ENCODE measurements at regions not wholly inside any gene's neighbourhood (a gene's known extent, or its start where the extent isn't known, plus 50 kb on each side); places are given as distances from the start of the nearest gene placed in this dataset.

- H4K20me1 ChIP-seq (ENCODE audit: insufficient read depth, low read length): no peaks in the 10 kb centered on the region
- H2BK20ac ChIP-seq (ENCODE audit: low read depth, low read length): no peak overlapping the region
- no peak overlapping the region for H4K5ac ChIP-seq (ENCODE audit: low read depth, low read length)
- WGBS, 2 experiments (ENCODE audit: extremely low coverage in 2 of 2, insufficient read length in 1 of 2): no CpG with 5 or more reads among the region's 1 CpG
- CTCF ChIA-PET: no interaction called here
- H3K56ac ChIP-seq (ENCODE audit: extremely low read depth, insufficient read depth, low read length): no peak overlapping the region
- POLR2A ChIA-PET (ENCODE audit: unreplicated experiment): no interaction called here
- TF ChIP-seq NFE2L2 (IDR thresholded peaks at IDR 0.05; ENCODE audit: low read depth, low read length): no peak
- 0 out of 2 replicates have a peak, but pooled peaks have one; percentile 30 for TF ChIP-seq CEBPB (IDR thresholded peaks at IDR 0.05; ENCODE audit: low read depth, low read length)
- H3K4me2 ChIP-seq (ENCODE audit: low read depth, low read length): no peak overlapping the region
- in situ Hi-C loops (cut with MboI; ENCODE audit: low sequenced_read_pairs) (no loop called here), intact Hi-C loops (cut with micrococcal nuclease) (no loop called here), dilution Hi-C loops (cut with HindIII; ENCODE audit: low sequenced_read_pairs, unreplicated experiment) (no loop called here)
- no peak overlapping the region for H3K4me3 ChIP-seq (ENCODE audit: insufficient read depth, low read depth, low read length)
- H2BK5ac ChIP-seq (ENCODE audit: low read depth, low read length, poor library complexity, severe bottlenecking): no peak overlapping the region
- no peak overlapping the region for H3K27ac ChIP-seq (ENCODE audit: insufficient read depth, low read length)
- BruUV-seq (replicated peaks): no TSS peak
- no peak overlapping the region for H3K9ac ChIP-seq (ENCODE audit: low read depth, low read length)
- ATAC-seq (ENCODE audit: low read depth) (no peak), DNase-seq (no peak)
- H3K9me1 ChIP-seq (ENCODE audit: insufficient read depth, low read length): no peaks in the 10 kb centered on the region
- no peak overlapping the region for H3K23ac ChIP-seq (ENCODE audit: low read depth, low read length)
- H3K18ac ChIP-seq (ENCODE audit: low read depth, low read length): no peak overlapping the region
- no peak overlapping the region for H2AK9ac ChIP-seq (replicated peaks; ENCODE audit: low read depth, low read length, poor library complexity)
- H3K9me3 ChIP-seq (ENCODE audit: control insufficient read depth, insufficient read depth, low read length): no peaks in the 10 kb centered on the region
- no peak overlapping the region for H4K8ac ChIP-seq (ENCODE audit: low read depth in 2 of 2, low read length in 2 of 2)
- H3K36me3 ChIP-seq (ENCODE audit: control insufficient read depth, insufficient read depth, low read length): no peaks in the 10 kb centered on the region
- no peaks in the 10 kb centered on the region for H3K79me1 ChIP-seq (ENCODE audit: low read depth in 1 of 2, low read length in 2 of 2)
- no peak overlapping the region for H3K14ac ChIP-seq (replicated peaks; ENCODE audit: low read depth, low read length)
- H3K27me3 ChIP-seq (ENCODE audit: control insufficient read depth, insufficient read depth, low read length): peaks cover 27% of the 10 kb centered on the region
- no peak overlapping the region for H2AFZ ChIP-seq (replicated peaks; ENCODE audit: low read length, poor library complexity)
- H2BK120ac ChIP-seq (ENCODE audit: low read depth, low read length): no peak overlapping the region
- no peak overlapping the region for H2BK15ac ChIP-seq (ENCODE audit: low read depth, low read length)
- H4K91ac ChIP-seq (ENCODE audit: insufficient read depth, low read depth, low read length): no peak overlapping the region
- H3K4ac ChIP-seq (ENCODE audit: low read depth, low read length): no peak overlapping the region
- no peaks in the 10 kb centered on the region for H3K4me1 ChIP-seq (ENCODE audit: control insufficient read depth, insufficient read depth, low read length)
- no peak overlapping the region for H2AK5ac ChIP-seq (ENCODE audit: low read depth, low read length)
These were observed 64.0 kb upstream of the ELOVL5 start for GRCh38 chr6:53412751-53413150.
